K562 (cell line): ENCODE measurements at regions not wholly inside any gene's neighbourhood (a gene's known extent, or its start where the extent isn't known, plus 50 kb on each side); places are given as distances from the start of the nearest gene placed in this dataset.

Source experiments
- GATA2 ChIP-seq: sonication (generic); formaldehyde crosslinking; IDR thresholded peaks from 2 replicates; pipeline ENCODE4 v1.4.0; 2020; ENCODE audit warnings: mild to moderate bottlenecking, missing genetic modification reagents
- RAD21 ChIP-seq, 2 experiments: fragments of 250-450 bp in 1 of 2; fragments of 450-650 bp in 1 of 2; sonication (Bioruptor Pico) in 1 of 2; formaldehyde crosslinking in 1 of 2; IDR thresholded peaks in 1 of 2; conservative IDR thresholded peaks in 1 of 2; 2 replicates each; pipeline versions ENCODE4 v1.4.0 to v1.8.0; 2020 to 2022; ENCODE audit warnings: mild to moderate bottlenecking in 2 of 2, moderate library complexity in 1 of 2
- SRF ChIP-seq, 2 experiments: fragments of 250-450, 450-650 bp in 1 of 2; sonication (Bioruptor Pico) in 1 of 2; sonication (generic) in 1 of 2; formaldehyde crosslinking; IDR thresholded peaks; 2 replicates each; pipeline versions ENCODE4 v1.5.0 to v1.5.1; 2020 to 2022; ENCODE audit warnings: mild to moderate bottlenecking in 1 of 2, missing genetic modification reagents in 1 of 2
- TF ChIP-seq, protein P1 (sequence below), 3 experiments: IDR thresholded peaks in 2 of 3; conservative IDR thresholded peaks in 1 of 3; 2 replicates each; pipeline ENCODE4 v1.5.1; 2011 to 2012; ENCODE audit warnings: low read length in 3 of 3, mild to moderate bottlenecking in 3 of 3, control low read depth in 2 of 3, improper control_type of control experiment in 1 of 3, inconsistent platforms in 1 of 3, low read depth in 1 of 3, mixed read lengths in 1 of 3, moderate library complexity in 1 of 3; ENCODE audit not compliant: insufficient read depth in 2 of 3

DNA sequence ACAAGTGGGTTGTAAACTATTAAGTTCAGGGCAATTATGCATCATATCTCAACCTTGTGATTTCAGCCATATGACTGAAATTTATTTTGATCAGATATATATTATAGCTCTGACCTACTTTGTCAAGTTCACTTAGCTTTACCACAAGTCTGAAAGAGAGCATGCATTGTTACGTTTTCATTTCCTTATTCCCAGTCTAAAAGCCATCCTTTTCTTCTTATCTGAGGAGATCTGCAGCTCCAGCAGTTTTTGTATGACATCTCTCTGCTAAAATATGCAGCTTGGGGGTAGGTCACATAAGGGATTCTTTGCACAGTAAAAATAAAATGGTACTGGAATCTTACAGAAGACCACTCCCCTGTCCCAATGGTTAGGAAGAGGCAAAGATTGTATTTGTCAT is 1682.8 kb upstream of the FLRT2 start:
- TF ChIP-seq, protein P1, sequence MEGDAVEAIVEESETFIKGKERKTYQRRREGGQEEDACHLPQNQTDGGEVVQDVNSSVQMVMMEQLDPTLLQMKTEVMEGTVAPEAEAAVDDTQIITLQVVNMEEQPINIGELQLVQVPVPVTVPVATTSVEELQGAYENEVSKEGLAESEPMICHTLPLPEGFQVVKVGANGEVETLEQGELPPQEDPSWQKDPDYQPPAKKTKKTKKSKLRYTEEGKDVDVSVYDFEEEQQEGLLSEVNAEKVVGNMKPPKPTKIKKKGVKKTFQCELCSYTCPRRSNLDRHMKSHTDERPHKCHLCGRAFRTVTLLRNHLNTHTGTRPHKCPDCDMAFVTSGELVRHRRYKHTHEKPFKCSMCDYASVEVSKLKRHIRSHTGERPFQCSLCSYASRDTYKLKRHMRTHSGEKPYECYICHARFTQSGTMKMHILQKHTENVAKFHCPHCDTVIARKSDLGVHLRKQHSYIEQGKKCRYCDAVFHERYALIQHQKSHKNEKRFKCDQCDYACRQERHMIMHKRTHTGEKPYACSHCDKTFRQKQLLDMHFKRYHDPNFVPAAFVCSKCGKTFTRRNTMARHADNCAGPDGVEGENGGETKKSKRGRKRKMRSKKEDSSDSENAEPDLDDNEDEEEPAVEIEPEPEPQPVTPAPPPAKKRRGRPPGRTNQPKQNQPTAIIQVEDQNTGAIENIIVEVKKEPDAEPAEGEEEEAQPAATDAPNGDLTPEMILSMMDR (IDR thresholded peaks at IDR 0.05 in 2 of 3, conservative IDR thresholded peaks at IDR 0.05 in 1 of 3; ENCODE audit: insufficient read depth in 2 of 3, low read depth in 1 of 3, low read length in 3 of 3), result no peak
- TF ChIP-seq GATA2 (CRISPR knock-in tag), result no peak
- no peak for TF ChIP-seq SRF (CRISPR knock-in tag; IDR thresholded peaks at IDR 0.05)
- no peak for TF ChIP-seq RAD21 (CRISPR knock-in tag; conservative IDR thresholded peaks at IDR 0.05 in 1 of 2, IDR thresholded peaks at IDR 0.05 in 1 of 2)
